Kidney epithelial cell (primary cell): ENCODE measurements at regions not wholly inside any gene's neighbourhood (a gene's known extent, or its start where the extent isn't known, plus 50 kb on each side); places are given as distances from the start of the nearest gene placed in this dataset.

Experiments
- DNase-seq: peaks from one replicate; pipeline ENCODE4 v3.0.0-alpha.2; 2010; ENCODE audit warnings: low read depth
- H3K27me3 ChIP-seq: 2 replicates; pipeline ENCODE4 v1.6.0; 2011; ENCODE audit warnings: low read length; ENCODE audit not compliant: control insufficient read depth, insufficient read depth
- H3K36me3 ChIP-seq: 2 replicates; pipeline ENCODE4 v1.5.1; 2011; ENCODE audit warnings: low read length; ENCODE audit not compliant: control insufficient read depth, insufficient read depth
- H3K4me3 ChIP-seq: 2 replicates; pipeline ENCODE4 v1.5.1; 2011; ENCODE audit warnings: low read depth, mild to moderate bottlenecking, control low read depth, low read length
- TF ChIP-seq, protein P1 (sequence below): IDR thresholded peaks from 2 replicates; pipeline ENCODE4 v1.5.1; 2011; ENCODE audit warnings: mild to moderate bottlenecking, moderate library complexity, low read length, control low read depth, inconsistent platforms; ENCODE audit not compliant: insufficient read depth, poor library complexity, severe bottlenecking

GRCh38 chr2:181771356-181771755 is 91.0 kb upstream of the NEUROD1 start:
- H3K36me3 ChIP-seq, result no peaks in the 10 kb centered on the region
- H3K27me3 ChIP-seq, result no peaks in the 10 kb centered on the region
- H3K4me3 ChIP-seq, result no peak overlapping the region
- no peak for DNase-seq
- TF ChIP-seq, protein P1, sequence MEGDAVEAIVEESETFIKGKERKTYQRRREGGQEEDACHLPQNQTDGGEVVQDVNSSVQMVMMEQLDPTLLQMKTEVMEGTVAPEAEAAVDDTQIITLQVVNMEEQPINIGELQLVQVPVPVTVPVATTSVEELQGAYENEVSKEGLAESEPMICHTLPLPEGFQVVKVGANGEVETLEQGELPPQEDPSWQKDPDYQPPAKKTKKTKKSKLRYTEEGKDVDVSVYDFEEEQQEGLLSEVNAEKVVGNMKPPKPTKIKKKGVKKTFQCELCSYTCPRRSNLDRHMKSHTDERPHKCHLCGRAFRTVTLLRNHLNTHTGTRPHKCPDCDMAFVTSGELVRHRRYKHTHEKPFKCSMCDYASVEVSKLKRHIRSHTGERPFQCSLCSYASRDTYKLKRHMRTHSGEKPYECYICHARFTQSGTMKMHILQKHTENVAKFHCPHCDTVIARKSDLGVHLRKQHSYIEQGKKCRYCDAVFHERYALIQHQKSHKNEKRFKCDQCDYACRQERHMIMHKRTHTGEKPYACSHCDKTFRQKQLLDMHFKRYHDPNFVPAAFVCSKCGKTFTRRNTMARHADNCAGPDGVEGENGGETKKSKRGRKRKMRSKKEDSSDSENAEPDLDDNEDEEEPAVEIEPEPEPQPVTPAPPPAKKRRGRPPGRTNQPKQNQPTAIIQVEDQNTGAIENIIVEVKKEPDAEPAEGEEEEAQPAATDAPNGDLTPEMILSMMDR, result no peak

- H3K4me3 ChIP-seq, result no peak overlapping the region
- no peak for DNase-seq
- no peaks in the 10 kb centered on the region for H3K36me3 ChIP-seq
- H3K27me3 ChIP-seq, result no peaks in the 10 kb centered on the region
- TF ChIP-seq, protein P1, result no peak
Measured at GRCh38 chr2:181772334-181772733, 92.0 kb upstream of the NEUROD1 start.

- no peak for DNase-seq
- no peak overlapping the region for H3K4me3 ChIP-seq
- no peaks in the 10 kb centered on the region for H3K27me3 ChIP-seq
- no peaks in the 10 kb centered on the region for H3K36me3 ChIP-seq
- TF ChIP-seq, protein P1, result no peak
Measured at GRCh38 chr2:181772777-181773176, 92.5 kb upstream of the NEUROD1 start.

GRCh38 chr2:181774685-181775084 is 94.4 kb upstream of the NEUROD1 start:
- Histone ChIP-seq H3K27me3 (no peaks in the 10 kb centered on the region), H3K36me3 (no peaks in the 10 kb centered on the region), H3K4me3 (no peak overlapping the region)
- DNase-seq, result no peak
- TF ChIP-seq, protein P1, result no peak

- TF ChIP-seq, protein P1, result no peak
- no peak overlapping the region for H3K4me3 ChIP-seq
- no peaks in the 10 kb centered on the region for H3K36me3 ChIP-seq
- DNase-seq, result no peak
- H3K27me3 ChIP-seq, result no peaks in the 10 kb centered on the region
Measured at GRCh38 chr2:181776336-181776735, 96.0 kb upstream of the NEUROD1 start.

- TF ChIP-seq, protein P1, result no peak
Measured at GRCh38 chr2:181777734-181778133, 97.4 kb upstream of the NEUROD1 start.

More at GRCh38 chr2:181777734-181778133, 97.4 kb upstream of the NEUROD1 start:
- Histone ChIP-seq H3K4me3 (no peak overlapping the region), H3K27me3 (no peaks in the 10 kb centered on the region), H3K36me3 (no peaks in the 10 kb centered on the region)
- no peak for DNase-seq
